Brain pericyte (primary cell): ENCODE measurements at regions not wholly inside any gene's neighbourhood (a gene's known extent, or its start where the extent isn't known, plus 50 kb on each side); places are given as distances from the start of the nearest gene placed in this dataset.
A peak's percentile ranks its signal among the peaks of the same experiment; 100 is the strongest.

Source experiments
- DNase-seq: peaks from one replicate; pipeline ENCODE4 v3.0.0-alpha.2; 2012; ENCODE audit warnings: low read depth, low spot score

DNA sequence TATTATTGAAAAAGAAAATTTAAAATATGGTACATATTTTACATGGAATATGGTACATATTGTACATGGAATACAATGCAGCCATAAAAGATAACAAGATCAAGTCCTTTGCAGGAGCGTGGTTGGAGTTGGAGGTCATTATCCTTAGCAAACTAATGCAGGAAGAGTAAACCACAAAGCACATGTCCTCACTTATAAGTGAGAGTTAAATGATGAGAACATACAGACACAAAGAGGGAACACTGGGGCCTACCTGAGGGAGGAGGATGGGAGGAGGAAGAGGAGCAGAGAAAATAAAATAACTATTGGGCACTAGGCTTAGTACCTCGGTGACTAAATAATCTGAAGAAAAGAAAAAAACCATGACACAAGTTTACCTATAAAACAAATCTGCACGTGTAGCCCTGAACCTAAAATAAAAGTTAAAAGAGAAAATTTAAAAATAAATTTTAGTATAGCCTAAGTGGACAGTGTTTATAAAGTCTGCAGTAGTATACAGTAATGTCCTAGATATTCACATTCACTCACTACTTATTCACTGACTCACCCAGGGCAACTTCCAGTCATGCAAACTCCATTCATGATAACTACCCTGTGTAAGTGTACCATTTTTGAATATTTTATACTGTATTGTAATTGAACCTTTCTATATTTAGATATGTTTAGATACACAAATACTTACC lies 204.4 kb downstream of the FAM76B start:
- no peak for DNase-seq

GRCh38 chr11:95584589-95584988 lies 205.0 kb downstream of the FAM76B start:
- no peak for DNase-seq

- no peak for DNase-seq
These were observed 205.4 kb downstream of the FAM76B start for GRCh38 chr11:95584180-95584579.

GRCh38 chr11:95577716-95578460 lies 211.7 kb downstream of the FAM76B start:
- no peak for DNase-seq

DNA sequence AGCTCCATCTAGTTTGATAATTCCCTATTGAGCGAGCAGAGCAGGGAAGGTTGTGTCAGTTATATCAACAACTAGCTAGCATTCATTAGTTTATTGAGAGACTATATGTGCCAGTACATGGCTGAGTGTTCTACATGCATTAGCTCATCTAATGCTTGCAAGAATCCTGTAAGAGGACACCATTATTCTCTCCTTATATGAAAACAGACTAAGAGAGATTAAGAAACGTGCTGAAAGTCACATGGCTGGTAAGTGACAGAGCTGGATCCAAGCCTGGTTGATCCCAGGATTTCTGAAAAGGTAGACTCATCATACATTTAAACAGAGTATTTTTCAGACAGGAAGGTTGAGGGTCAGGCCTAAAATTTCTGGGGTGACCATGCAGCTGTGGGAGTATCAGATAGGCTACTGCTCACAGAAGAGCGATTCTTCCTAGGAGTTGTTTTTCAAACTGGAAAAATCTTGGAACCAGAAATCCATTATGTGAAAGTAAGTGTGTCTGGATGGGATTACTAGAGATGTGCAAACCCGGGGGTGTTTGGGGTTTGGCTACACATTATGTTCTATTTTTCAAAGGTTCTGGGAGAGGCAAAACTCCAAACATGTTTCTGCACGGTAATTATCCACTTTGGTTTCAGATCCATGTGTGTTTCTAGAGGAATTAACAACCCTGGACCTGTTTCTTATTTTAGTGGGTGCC lies 213.3 kb downstream of the FAM76B start:
- DNase-seq = no peak

- DNase-seq = peak; percentile 49
These were observed 214.1 kb downstream of the FAM76B start for GRCh38 chr11:95575517-95575916.

GRCh38 chr11:95571718-95572260 lies 217.8 kb downstream of the FAM76B start:
- no peak for DNase-seq

DNA sequence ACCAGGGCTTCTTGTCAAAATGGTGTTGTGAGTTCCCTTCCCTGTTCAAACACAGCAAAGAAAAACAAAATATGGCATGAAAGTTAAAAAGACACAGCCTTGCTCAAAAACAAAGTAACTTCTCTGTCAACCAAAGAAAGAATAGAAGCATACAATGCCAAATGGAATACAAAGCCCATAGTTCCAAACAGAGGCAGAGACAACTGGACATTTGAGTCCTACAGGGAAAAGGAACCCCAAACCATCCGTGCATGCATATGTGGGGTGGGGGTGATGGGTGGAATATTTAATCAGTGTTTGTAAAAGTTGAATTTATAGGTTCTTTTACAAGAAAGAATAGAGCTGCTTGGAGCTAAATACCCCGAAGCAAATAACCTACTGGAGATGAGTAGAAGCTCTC lies 218.7 kb downstream of the FAM76B start:
- DNase-seq = no peak

DNA sequence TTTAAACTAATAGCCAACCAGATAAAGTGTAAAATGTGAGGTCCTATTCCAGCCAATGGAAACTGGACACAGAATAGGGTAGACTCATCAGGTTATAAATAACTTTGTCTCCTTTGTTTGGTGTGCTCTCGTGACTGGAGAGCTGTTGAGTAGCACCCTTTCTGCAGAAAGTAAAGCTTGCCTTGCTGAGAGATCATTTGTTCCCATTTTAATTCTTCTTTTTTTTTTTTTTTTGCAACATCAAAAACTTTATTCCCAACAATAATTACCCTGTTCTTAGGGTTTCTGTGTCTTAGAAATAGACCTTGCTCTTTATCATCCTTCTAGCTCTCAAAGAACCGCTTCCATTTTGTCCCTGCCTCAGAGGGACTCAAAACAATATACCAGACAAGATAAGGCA lies 220.4 kb downstream of the FAM76B start:
- DNase-seq = no peak

DNA sequence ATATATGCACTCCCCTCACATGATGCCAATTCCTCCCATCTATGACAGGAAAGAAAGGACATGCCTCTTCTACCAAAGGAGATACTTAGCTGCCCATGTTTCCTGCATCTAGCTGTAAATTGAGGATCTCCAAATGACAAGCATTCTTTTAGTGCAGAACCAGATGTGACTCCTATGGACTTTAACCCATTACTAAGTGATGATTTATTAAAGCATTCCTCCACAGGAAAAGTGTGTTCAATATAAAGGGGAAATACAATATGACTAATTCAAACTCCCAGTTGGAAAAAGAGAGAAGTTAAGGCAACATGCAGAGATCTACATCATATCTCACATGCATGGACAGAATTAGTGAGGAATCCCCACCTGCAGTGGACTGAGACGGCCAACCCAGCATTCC lies 221.3 kb downstream of the FAM76B start:
- DNase-seq = no peak

DNA sequence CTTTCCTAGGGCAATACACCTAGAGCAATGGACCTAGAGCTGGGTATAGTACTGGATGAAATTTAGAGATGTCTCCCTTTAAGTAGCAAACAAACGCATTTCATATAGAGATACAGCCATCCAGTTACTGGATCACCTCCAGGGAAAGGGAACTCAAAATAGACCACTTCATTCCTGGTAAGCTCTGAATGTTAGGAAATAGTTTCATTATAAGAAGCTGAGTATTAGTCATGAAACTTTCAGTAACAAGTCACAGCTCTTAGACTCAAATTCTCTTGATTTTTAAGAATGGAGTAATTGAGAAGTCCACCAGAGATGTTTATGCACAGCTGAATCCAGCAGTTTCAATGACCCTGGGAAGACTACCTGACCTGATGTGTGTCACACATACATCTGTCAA lies 221.9 kb downstream of the FAM76B start:
- DNase-seq = no peak

DNA sequence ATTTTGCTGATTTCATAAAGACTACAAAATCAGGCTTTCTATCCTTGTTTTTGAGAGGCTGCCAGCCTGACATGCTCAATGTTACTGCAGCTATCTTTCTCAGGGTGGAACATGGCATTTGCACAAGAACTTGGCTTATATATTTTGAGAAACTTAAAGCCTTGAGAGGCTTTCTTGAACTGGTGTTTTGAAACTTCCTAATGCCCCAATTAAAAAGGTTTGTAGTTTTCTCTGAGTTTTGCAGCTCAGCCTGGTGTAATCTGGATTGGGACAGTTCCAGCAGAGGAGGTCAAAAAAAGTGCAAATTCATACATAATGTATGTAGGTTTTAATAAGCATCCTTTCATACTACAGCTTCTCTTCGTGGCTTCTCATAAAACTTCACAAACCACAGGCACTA lies 223.4 kb downstream of the FAM76B start:
- no peak for DNase-seq

- no peak for DNase-seq
These were observed 223.8 kb downstream of the FAM76B start for GRCh38 chr11:95565724-95566141.

DNA sequence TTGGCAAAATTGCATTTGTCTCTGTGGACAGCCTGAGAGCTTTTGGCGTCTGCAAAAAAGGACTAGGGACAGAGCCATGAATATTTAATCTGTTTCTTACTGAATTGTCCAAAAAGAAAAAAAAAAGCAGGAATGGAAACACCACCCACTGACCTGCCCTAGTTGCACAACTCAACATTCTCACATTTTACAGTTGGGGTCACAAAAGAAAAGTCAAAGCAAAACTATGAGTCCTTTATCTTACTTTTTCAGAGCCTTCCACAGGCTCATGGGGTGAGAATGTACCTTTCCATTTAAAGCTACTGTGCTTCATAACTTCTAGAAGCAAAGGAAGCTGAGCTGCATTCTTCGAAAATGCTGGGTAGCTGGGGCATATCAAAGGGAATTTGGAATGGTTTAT lies 225.7 kb downstream of the FAM76B start:
- DNase-seq = no peak

GRCh38 chr11:95563173-95563572 lies 226.4 kb downstream of the FAM76B start:
- DNase-seq = no peak

GRCh38 chr11:95562196-95562921 lies 227.2 kb downstream of the FAM76B start:
- no peak for DNase-seq

DNA sequence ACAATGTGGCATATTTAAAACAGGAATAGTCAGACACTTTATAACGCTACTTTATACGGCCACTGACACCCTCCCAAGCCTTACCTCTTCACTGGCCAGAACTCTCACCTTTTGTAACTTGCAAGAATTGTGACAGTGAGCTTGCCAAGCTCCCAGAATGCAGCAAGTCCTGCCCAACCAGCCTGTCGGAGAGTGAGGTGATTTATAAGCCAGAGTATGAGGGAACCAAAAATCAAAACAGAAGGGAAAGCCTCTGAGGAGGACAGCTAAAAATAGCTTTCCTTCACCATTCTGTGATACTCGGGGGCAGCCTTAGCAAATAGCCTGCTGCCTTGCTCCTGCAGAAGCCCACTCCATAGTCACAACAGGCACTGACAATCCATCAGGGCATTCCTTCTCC lies 229.7 kb downstream of the FAM76B start:
- DNase-seq = no peak

DNA sequence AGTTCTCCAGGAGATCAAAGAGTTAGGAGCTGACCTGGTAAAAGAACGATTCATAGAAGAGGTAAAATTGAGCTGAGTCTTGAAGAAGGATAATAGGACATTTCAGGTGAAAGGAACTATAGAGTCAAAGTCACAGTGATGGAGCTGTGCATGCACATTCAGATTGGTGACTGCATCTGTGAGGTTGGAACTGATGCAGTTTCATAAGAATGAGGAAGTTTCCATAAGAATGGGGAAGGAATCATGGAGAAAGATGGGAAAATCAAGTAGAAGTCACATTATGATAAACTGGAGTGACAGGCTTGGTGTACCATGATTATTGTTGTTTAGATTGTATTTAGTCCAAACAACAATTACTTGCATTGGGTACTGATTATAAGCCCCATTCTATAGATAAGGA lies 232.2 kb downstream of the FAM76B start:
- no peak for DNase-seq

GRCh38 chr11:95556342-95557163 lies 233.0 kb downstream of the FAM76B start:
- peak; percentile 77 for DNase-seq

- no peak for DNase-seq
These were observed 233.6 kb downstream of the FAM76B start for GRCh38 chr11:95556011-95556341.

DNA sequence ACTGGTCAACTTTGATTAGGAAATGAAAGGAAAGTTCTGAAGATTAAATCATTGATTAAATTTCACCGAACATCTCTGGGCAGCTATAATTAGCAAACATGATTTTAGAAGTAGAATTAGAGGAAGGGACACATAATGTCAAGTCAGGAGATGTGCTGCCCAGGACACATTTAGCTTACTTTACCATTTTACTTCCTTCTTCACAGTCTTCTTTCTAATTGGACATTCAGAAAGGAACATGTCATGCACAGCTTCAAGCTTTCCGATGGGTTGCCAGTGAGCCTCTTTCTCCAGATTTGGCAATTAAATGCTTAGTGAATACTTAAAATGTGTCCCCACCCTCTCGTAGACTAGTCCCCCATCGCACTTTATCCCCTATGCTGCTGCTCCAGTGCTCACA lies 234.7 kb downstream of the FAM76B start:
- no peak for DNase-seq
